ENCODE measurements at regions not wholly inside any gene's neighbourhood (a gene's known extent, or its start where the extent isn't known, plus 50 kb on each side); places are given as distances from the start of the nearest gene placed in this dataset.

DNA sequence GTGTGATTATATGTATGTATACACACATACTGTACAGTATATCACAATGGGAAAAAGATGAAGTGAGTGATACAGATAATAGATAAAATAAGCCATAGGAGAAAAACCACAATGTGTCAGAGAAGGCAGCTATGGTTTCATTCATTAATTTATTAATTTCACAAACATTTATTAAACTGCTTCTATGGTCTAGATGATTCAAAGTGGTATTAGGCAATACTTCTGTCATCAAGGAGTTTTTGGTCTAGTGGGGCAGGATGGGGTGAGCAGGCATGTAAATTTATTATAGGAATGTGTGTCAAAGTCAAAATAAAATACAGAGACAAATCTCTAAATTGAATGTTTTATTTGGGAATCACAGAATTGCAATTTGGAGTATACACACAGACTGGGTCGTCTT lies 65.2 kb upstream of the ANKEF1 start:
- TF ChIP-seq, protein P1, sequence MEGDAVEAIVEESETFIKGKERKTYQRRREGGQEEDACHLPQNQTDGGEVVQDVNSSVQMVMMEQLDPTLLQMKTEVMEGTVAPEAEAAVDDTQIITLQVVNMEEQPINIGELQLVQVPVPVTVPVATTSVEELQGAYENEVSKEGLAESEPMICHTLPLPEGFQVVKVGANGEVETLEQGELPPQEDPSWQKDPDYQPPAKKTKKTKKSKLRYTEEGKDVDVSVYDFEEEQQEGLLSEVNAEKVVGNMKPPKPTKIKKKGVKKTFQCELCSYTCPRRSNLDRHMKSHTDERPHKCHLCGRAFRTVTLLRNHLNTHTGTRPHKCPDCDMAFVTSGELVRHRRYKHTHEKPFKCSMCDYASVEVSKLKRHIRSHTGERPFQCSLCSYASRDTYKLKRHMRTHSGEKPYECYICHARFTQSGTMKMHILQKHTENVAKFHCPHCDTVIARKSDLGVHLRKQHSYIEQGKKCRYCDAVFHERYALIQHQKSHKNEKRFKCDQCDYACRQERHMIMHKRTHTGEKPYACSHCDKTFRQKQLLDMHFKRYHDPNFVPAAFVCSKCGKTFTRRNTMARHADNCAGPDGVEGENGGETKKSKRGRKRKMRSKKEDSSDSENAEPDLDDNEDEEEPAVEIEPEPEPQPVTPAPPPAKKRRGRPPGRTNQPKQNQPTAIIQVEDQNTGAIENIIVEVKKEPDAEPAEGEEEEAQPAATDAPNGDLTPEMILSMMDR (IDR thresholded peaks at IDR 0.05; ENCODE audit: low read depth, low read length, missing input control): no peak
- TF ChIP-seq, protein P2, sequence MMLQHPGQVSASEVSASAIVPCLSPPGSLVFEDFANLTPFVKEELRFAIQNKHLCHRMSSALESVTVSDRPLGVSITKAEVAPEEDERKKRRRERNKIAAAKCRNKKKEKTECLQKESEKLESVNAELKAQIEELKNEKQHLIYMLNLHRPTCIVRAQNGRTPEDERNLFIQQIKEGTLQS (IDR thresholded peaks at IDR 0.05): no peak
- no peak for TF ChIP-seq FOXA1 (IDR thresholded peaks at IDR 0.05)
- no peak for TF ChIP-seq YY1 (IDR thresholded peaks at IDR 0.05)
- no peak for TF ChIP-seq RAD21 (IDR thresholded peaks at IDR 0.05)
- TF ChIP-seq EGR1 (IDR thresholded peaks at IDR 0.05; ENCODE audit: low read depth in 2 of 2): no peak
- no peak for TF ChIP-seq GABPA (IDR thresholded peaks at IDR 0.05 in 1 of 2, conservative IDR thresholded peaks at IDR 0.05 in 1 of 2)
- TF ChIP-seq TAF1 (conservative IDR thresholded peaks at IDR 0.05): no peak
- TF ChIP-seq SP1 (IDR thresholded peaks at IDR 0.05): no peak

Measured in liver (tissue), 3 donors.